DMS 273 (cell line): ENCODE measurements at regions not wholly inside any gene's neighbourhood (a gene's known extent, or its start where the extent isn't known, plus 50 kb on each side); places are given as distances from the start of the nearest gene placed in this dataset.

Experiments
- DNase-seq: peaks from one replicate; lab custom pipeline; 2025; ENCODE audit not compliant: unreplicated experiment; lab: John Stamatoyannopoulos, UW

GRCh38 chr7:116310141-116310540 lies 99.8 kb downstream of the TES start:
- DNase-seq = no peak

GRCh38 chr7:116311259-116311658 lies 100.9 kb downstream of the TES start:
- no peak for DNase-seq

GRCh38 chr7:116311816-116312471 lies 101.6 kb downstream of the TES start:
- DNase-seq = no peak

- DNase-seq = no peak
These were observed 105.0 kb downstream of the TES start for GRCh38 chr7:116315293-116315692.

- DNase-seq = no peak
These were observed 105.5 kb downstream of the TES start for GRCh38 chr7:116315803-116316202.

GRCh38 chr7:116316838-116317628 lies 106.7 kb downstream of the TES start:
- no peak for DNase-seq

- DNase-seq = no peak
These were observed 107.6 kb downstream of the TES start for GRCh38 chr7:116317907-116318306.

- DNase-seq = no peak
These were observed 112.2 kb downstream of the TES start for GRCh38 chr7:116322541-116322940.

- no peak for DNase-seq
These were observed 114.2 kb downstream of the TES start for GRCh38 chr7:116324582-116324981.

GRCh38 chr7:116325517-116325916 lies 115.2 kb downstream of the TES start:
- DNase-seq = no peak

- no peak for DNase-seq
These were observed 116.8 kb downstream of the TES start for GRCh38 chr7:116327135-116327534.

- DNase-seq = no peak
These were observed 117.4 kb downstream of the TES start for GRCh38 chr7:116327752-116328151.

- no peak for DNase-seq
These were observed 117.8 kb downstream of the TES start for GRCh38 chr7:116328161-116328560.

- DNase-seq = no peak
These were observed 119.6 kb downstream of the TES start for GRCh38 chr7:116329686-116330503.

GRCh38 chr7:116331020-116331419 lies 120.7 kb downstream of the TES start:
- peak; percentile 25 for DNase-seq

GRCh38 chr7:116332766-116333165 lies 122.4 kb downstream of the TES start:
- no peak for DNase-seq

- DNase-seq = no peak
These were observed 124.2 kb downstream of the TES start for GRCh38 chr7:116334555-116334954.

- no peak for DNase-seq
These were observed 126.7 kb downstream of the TES start for GRCh38 chr7:116337018-116337417.

GRCh38 chr7:116337800-116338199 lies 127.5 kb downstream of the TES start:
- DNase-seq = no peak

GRCh38 chr7:116339564-116339963 lies 129.2 kb downstream of the TES start:
- no peak for DNase-seq

GRCh38 chr7:116340201-116340847 lies 130.0 kb downstream of the TES start:
- no peak for DNase-seq
